IPS-18c (cell line): ENCODE measurements at regions not wholly inside any gene's neighbourhood (a gene's known extent, or its start where the extent isn't known, plus 50 kb on each side); places are given as distances from the start of the nearest gene placed in this dataset.

Experiments
- H3K4me3 ChIP-seq: 2 replicates; pipeline ENCODE4 v1.7.0; 2013; ENCODE audit warnings: low read depth, mild to moderate bottlenecking, low read length, moderate library complexity; ENCODE audit not compliant: insufficient read depth
- H3K9me3 ChIP-seq: one replicate; pipeline ENCODE4 v1.6.1; 2013; ENCODE audit warnings: mild to moderate bottlenecking, low read length, moderate library complexity; ENCODE audit not compliant: control insufficient read depth, insufficient read depth

DNA sequence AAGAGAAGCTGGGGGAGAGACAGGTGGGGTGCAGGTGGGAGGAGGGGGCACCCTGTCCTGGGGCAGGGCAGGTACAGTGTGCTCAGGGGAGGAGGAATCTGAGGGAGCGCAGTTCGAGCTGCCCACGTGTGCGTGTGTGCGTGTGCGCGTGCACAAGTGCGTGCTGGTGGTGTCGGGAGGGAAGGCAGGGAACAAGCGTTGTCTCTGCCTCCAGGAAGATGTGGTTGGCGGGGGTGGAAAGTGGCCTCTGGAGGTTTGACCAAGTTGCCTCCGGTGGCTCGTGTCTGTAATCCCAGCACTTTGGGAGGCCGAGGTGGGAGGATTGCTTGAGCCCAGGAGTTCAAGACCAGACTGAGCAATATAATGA, 49.9 kb upstream of the THY1 start:
- Histone ChIP-seq H3K4me3 (no peak overlapping the region), H3K9me3 (no peaks in the 10 kb centered on the region)
